GM12864 (cell line): ENCODE measurements at regions not wholly inside any gene's neighbourhood (a gene's known extent, or its start where the extent isn't known, plus 50 kb on each side); places are given as distances from the start of the nearest gene placed in this dataset.

ENCODE experiments used
- DNase-seq: peaks from one replicate; pipeline ENCODE4 v3.0.0-alpha.2; 2011; ENCODE audit warnings: low read depth
- H3K4me3 ChIP-seq: 2 replicates; pipeline ENCODE4 v1.5.1; 2011; ENCODE audit warnings: mild to moderate bottlenecking, low read depth, low read length, control low read depth
- TF ChIP-seq, protein P1 (sequence below): IDR thresholded peaks from 2 replicates; pipeline ENCODE4 v1.5.1; 2011; ENCODE audit warnings: low read depth, mild to moderate bottlenecking, moderate library complexity, low read length, control low read depth, inconsistent platforms; ENCODE audit errors: missing control alignments

DNA sequence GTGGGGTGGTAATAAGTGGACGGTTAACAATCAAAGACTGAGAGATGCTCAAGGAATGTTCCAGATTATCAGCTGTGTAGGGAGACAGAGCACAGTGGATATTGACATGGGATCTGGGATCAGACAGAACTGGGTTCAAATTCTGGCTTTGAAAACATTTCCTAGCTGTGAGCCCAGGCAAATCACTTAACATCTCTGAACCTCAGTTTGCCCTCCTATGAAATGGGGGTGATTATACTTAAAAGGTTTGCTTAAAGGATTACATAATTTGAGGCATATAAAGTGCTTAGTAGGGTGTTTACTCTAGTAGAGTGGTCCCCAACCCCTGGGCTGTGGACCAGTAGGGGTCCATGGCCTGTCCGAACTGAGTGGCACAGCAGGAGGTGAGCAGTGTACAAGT is 260.0 kb upstream of the CRY1 start:
- no peak overlapping the region for H3K4me3 ChIP-seq
- DNase-seq, result no peak
- TF ChIP-seq, protein P1, sequence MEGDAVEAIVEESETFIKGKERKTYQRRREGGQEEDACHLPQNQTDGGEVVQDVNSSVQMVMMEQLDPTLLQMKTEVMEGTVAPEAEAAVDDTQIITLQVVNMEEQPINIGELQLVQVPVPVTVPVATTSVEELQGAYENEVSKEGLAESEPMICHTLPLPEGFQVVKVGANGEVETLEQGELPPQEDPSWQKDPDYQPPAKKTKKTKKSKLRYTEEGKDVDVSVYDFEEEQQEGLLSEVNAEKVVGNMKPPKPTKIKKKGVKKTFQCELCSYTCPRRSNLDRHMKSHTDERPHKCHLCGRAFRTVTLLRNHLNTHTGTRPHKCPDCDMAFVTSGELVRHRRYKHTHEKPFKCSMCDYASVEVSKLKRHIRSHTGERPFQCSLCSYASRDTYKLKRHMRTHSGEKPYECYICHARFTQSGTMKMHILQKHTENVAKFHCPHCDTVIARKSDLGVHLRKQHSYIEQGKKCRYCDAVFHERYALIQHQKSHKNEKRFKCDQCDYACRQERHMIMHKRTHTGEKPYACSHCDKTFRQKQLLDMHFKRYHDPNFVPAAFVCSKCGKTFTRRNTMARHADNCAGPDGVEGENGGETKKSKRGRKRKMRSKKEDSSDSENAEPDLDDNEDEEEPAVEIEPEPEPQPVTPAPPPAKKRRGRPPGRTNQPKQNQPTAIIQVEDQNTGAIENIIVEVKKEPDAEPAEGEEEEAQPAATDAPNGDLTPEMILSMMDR, result no peak

DNA sequence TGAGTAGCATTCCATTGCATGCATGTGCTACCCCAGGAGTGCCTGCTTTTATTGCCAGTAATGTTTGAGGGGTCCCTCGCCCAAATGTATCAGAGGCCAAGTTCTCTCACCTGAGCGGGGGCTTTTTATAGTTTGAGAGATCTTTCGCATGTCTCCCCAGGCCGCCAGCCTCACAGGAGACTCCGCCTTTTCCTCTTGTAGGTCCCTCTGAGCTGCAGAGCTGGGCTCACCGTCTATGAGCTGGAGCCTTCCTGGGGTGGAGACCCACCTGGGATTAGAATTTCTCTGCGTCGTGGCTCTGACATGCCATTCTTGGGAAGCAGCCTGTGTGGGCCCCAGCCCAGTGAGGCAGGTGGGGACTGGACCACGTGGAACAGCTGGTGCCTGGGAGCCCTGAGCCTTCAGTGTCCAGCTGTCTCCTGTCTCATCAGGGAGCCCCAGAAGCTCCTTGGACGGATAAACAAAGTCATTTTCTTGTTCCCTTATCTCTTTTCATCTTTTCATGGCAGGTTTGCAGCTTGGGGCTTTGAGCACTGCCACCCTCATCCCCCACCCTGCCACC is 261.7 kb upstream of the CRY1 start:
- TF ChIP-seq, protein P1, result no peak
- no peak overlapping the region for H3K4me3 ChIP-seq
- DNase-seq, result no peak

DNA sequence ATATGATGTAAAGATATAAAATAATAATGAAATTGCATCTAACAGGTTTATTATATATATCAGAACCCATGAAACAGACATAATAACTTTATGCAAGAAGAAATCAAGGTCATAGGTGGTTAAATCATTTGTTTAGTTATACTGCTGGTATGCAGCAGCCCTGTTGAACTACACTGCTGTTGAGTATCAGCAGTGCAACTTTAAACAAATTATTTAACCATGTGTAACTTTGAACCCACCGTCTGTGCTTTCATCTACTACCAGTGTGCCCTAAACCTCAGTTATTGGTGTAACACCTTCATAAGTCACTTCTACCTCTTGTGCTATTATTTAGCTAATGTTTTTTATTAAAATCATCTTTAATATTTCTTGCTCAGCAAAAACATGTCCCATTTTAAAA is 262.3 kb upstream of the CRY1 start:
- no peak overlapping the region for H3K4me3 ChIP-seq
- TF ChIP-seq, protein P1, result no peak
- DNase-seq, result no peak

DNA sequence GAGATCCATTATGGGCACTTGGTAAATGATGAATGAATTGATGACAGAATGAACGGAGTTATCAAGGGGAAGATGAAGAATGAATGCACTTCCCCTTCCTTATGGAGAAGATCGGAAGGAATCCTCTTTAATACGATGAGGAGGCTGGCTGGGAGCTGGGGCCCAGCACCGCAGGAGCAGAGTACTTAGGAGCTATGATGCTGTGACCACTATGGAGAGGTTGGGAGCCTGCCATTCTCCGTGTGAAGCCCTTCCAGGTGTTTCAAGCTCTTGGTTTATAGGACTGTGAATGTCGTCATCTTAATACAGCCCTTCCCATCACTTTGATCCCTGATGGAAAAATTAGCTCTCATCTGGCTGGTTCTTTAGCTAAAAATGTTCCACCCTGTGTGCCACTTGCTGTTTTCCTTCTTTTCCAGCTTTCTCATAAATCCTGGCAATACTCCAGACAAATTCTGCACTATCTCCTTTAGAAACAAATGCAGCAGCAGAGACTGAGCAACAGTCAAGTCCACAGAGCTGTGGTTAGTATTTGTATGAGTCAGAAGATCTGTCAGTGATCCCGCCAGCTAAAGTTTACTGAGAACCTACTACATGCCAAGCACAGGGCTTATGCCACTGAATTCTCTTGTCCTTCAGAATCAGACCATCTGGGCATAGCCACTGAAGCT is 263.1 kb upstream of the CRY1 start:
- no peak overlapping the region for H3K4me3 ChIP-seq
- TF ChIP-seq, protein P1, result no peak
- no peak for DNase-seq

DNA sequence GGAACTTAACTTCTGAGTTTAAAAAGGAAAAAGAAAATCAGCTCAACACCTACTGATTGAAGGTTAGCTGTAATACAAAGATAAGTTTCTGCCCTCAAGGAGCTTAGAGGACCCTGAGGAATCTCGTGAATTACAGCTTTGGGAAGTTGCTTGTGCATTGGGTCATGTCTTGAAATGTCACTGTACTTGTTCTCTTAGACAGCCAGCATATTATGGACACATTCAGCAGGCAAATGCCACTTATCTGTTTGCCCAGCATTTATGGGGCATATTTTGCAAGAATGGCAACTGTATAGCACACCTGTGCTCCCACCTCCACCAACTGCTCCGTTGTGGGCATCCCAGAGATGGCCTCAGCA is 263.6 kb upstream of the CRY1 start:
- no peak for DNase-seq
- no peak overlapping the region for H3K4me3 ChIP-seq
- TF ChIP-seq, protein P1, result no peak

DNA sequence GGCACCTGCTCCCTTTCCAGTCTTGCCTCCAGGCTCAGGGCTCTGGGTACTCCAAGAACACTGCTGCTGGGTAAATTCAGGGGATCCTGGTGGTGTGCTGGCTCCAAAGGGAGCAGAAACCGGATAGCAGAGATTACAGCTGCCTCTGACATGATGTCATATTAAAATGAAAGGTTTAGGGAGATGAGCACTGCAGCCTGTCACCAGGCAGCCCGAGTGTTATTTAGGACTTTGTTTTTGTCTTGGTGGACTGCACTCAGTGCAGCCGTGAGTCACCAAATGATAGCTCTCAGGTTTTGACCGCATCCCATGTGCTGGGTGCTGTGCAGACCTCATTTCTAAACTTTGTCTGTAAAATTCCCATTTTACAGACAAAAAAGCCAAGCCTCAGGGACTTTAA is 266.0 kb upstream of the CRY1 start:
- TF ChIP-seq, protein P1, result no peak
- DNase-seq, result no peak
- H3K4me3 ChIP-seq, result no peak overlapping the region

DNA sequence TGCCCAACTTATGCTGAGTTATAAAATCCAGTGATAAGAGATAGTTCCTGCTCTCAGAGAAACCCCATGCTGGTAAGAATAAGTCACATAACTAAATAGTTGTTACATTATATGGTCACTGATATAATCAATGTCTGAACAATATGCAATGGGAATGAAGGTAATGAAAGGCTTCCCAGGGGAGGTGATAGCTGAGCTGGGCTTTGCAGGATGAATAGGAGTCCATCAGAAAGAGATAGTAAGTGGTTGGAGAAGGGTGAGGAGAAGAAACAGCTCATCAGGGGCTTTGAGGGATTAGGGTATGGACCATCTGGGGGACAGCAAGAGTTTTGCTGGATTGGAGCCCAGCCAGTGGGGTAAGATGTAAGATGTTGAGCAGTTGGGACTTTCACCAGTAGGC is 266.7 kb upstream of the CRY1 start:
- no peak for DNase-seq
- TF ChIP-seq, protein P1, result no peak

More for the DNA sequence above, 266.7 kb upstream of the CRY1 start:
- no peak overlapping the region for H3K4me3 ChIP-seq
